DMS153 (cell line): ENCODE measurements at regions not wholly inside any gene's neighbourhood (a gene's known extent, or its start where the extent isn't known, plus 50 kb on each side); places are given as distances from the start of the nearest gene placed in this dataset.

ENCODE experiments used
- DNase-seq: peaks from one replicate; lab custom pipeline; 2025; lab: John Stamatoyannopoulos, UW

- DNase-seq: no peak
Measured at GRCh38 chr10:108861181-108861754, 1062.0 kb downstream of the XPNPEP1 start.

GRCh38 chr10:108852211-108852610, 1071.1 kb downstream of the XPNPEP1 start:
- DNase-seq: no peak

GRCh38 chr10:108850138-108850854, 1073.0 kb downstream of the XPNPEP1 start:
- DNase-seq: no peak

- no peak for DNase-seq
Measured at GRCh38 chr10:108849688-108850087, 1073.6 kb downstream of the XPNPEP1 start.

GRCh38 chr10:108849186-108849585, 1074.1 kb downstream of the XPNPEP1 start:
- DNase-seq: no peak

- no peak for DNase-seq
Measured at GRCh38 chr10:108848046-108848445, 1075.3 kb downstream of the XPNPEP1 start.

GRCh38 chr10:108840944-108841343, 1082.4 kb downstream of the XPNPEP1 start:
- DNase-seq: no peak

- no peak for DNase-seq
Measured at GRCh38 chr10:108836362-108836761, 1086.9 kb downstream of the XPNPEP1 start.

- no peak for DNase-seq
Measured at GRCh38 chr10:108822026-108822425, 1101.3 kb downstream of the XPNPEP1 start.

- DNase-seq: no peak
Measured at GRCh38 chr10:108819302-108819701, 1104.0 kb downstream of the XPNPEP1 start.

GRCh38 chr10:108817584-108817983, 1105.7 kb downstream of the XPNPEP1 start:
- DNase-seq: no peak

GRCh38 chr10:108817135-108817534, 1106.2 kb downstream of the XPNPEP1 start:
- no peak for DNase-seq

- DNase-seq: no peak
Measured at GRCh38 chr10:108812906-108813305, 1110.4 kb downstream of the XPNPEP1 start.

- DNase-seq: no peak
Measured at GRCh38 chr10:108812296-108812695, 1111.0 kb downstream of the XPNPEP1 start.

GRCh38 chr10:108808228-108808627, 1115.1 kb downstream of the XPNPEP1 start:
- DNase-seq: no peak

GRCh38 chr10:108801775-108802517, 1121.4 kb downstream of the XPNPEP1 start:
- DNase-seq: no peak

GRCh38 chr10:108801220-108801619, 1122.1 kb downstream of the XPNPEP1 start:
- DNase-seq: no peak

- DNase-seq: no peak
Measured at GRCh38 chr10:108797573-108797972, 1125.7 kb downstream of the XPNPEP1 start.

- DNase-seq: no peak
Measured at GRCh38 chr10:108791794-108792474, 1131.4 kb downstream of the XPNPEP1 start.

- no peak for DNase-seq
Measured at GRCh38 chr10:108791030-108791429, 1132.3 kb downstream of the XPNPEP1 start.

- DNase-seq: no peak
Measured at GRCh38 chr10:108789919-108790318, 1133.4 kb downstream of the XPNPEP1 start.

GRCh38 chr10:108789336-108789735, 1134.0 kb downstream of the XPNPEP1 start:
- DNase-seq: no peak

GRCh38 chr10:108788891-108789290, 1134.4 kb downstream of the XPNPEP1 start:
- DNase-seq: no peak
